CD4-positive, alpha-beta T cell (primary cell): ENCODE measurements at regions not wholly inside any gene's neighbourhood (a gene's known extent, or its start where the extent isn't known, plus 50 kb on each side); places are given as distances from the start of the nearest gene placed in this dataset.

Source experiments
- ATAC-seq: fragments of 200-7000 bp; cut with Tn5 transposase; one replicate; pipeline ENCODE4 v1.10.0; 2022; ENCODE audit warnings: mild to moderate bottlenecking; ENCODE audit not compliant: poor library complexity
- CTCF ChIA-PET: fragments of 350-600 bp; sonication (Branson Sonifier 250); formaldehyde crosslinking; loops from one replicate; lab custom pipeline; 2021; ENCODE audit warnings: antibody characterized with exemption, inconsistent platforms; lab: Charles Lee
- POLR2A ChIA-PET: fragments of 350-600 bp; sonication (Branson Sonifier 250); formaldehyde crosslinking; loops from one replicate; lab custom pipeline; 2021; ENCODE audit warnings: antibody characterized with exemption, inconsistent platforms; lab: Charles Lee
- DNase-seq, 14 experiments: peaks; one replicate each; pipeline ENCODE4 v3.0.0-alpha.2; 2013 to 2020; ENCODE audit warnings: mixed read lengths in 2 of 14
- H3K27ac ChIP-seq, 2 donors: one replicate each; pipeline versions ENCODE4 v1.5.1 to v1.7.0; 2013; ENCODE audit warnings: low read length in 2 of 2, low read depth in 1 of 2, mild to moderate bottlenecking in 1 of 2
- H3K27me3 ChIP-seq, 2 experiments: 1 replicate in 1 of 2; 2 replicates in 1 of 2; pipeline versions ENCODE4 v1.6.1 to v1.7.0; 2013; ENCODE audit warnings: low read length in 2 of 2, control low read depth in 1 of 2, mild to moderate bottlenecking in 1 of 2, moderate library complexity in 1 of 2; ENCODE audit not compliant: insufficient read depth in 2 of 2, control insufficient read depth in 1 of 2
- H3K36me3 ChIP-seq: one replicate; pipeline ENCODE4 v1.6.1; 2013; ENCODE audit warnings: low read length, control low read depth; ENCODE audit not compliant: insufficient read depth
- H3K4me1 ChIP-seq: one replicate; pipeline ENCODE4 v1.6.1; 2013; ENCODE audit warnings: low read length, control low read depth; ENCODE audit not compliant: insufficient read depth
- H3K4me3 ChIP-seq: one replicate; pipeline ENCODE4 v1.5.1; 2013; ENCODE audit warnings: mild to moderate bottlenecking, low read length, moderate library complexity
- H3K9me3 ChIP-seq, 2 experiments: 1 replicate in 1 of 2; 2 replicates in 1 of 2; pipeline versions ENCODE4 v1.6.1 to v1.7.0; 2013; ENCODE audit warnings: low read length in 2 of 2, mild to moderate bottlenecking in 2 of 2, control low read depth in 1 of 2, moderate library complexity in 1 of 2; ENCODE audit not compliant: control insufficient read depth in 1 of 2, insufficient read depth in 1 of 2
- H3K27ac Mint-ChIP-seq: one replicate; pipeline ENCODE4 v1.8.0; 2020; ENCODE audit warnings: mixed read lengths
- H3K27me3 Mint-ChIP-seq: one replicate; pipeline ENCODE4 v1.8.0; 2021; ENCODE audit warnings: mixed read lengths
- H3K36me3 Mint-ChIP-seq: one replicate; pipeline ENCODE4 v1.8.0; 2021; ENCODE audit warnings: low read depth, mixed read lengths
- H3K4me1 Mint-ChIP-seq: one replicate; pipeline ENCODE4 v1.8.0; 2021; ENCODE audit warnings: low read depth, mixed read lengths
- H3K4me3 Mint-ChIP-seq: one replicate; pipeline ENCODE4 v1.8.0; 2020; ENCODE audit warnings: mild to moderate bottlenecking, mixed read lengths
- H3K9me3 Mint-ChIP-seq: one replicate; pipeline ENCODE4 v1.8.0; 2020; ENCODE audit warnings: mixed read lengths
- intact Hi-C, 2 experiments: fragments of 100-400 bp; cut with DNase I in 1 of 2; cut with micrococcal nuclease in 1 of 2; formaldehyde crosslinking; loops; one replicate each; pipeline versions ENCODE4 v1.15.1 to v1.9.0; 2023 to 2025; cut with DNase I, micrococcal nuclease
- TF ChIP-seq, protein P1 (sequence below): fragments of 200-600 bp; IDR thresholded peaks from one replicate; pipeline ENCODE4 v1.8.0; 2022; ENCODE audit warnings: antibody characterized with exemption, mild to moderate bottlenecking

- no peaks in the 10 kb centered on the region for H3K27me3 ChIP-seq
- H3K9me3 ChIP-seq: no peaks in the 10 kb centered on the region
- H3K27ac ChIP-seq: no peak overlapping the region
- Mint-ChIP-seq H3K36me3 (no peaks in the 10 kb centered on the region), H3K4me3 (no peak overlapping the region), H3K27ac (no peak overlapping the region), H3K27me3 (no peaks in the 10 kb centered on the region), H3K4me1 (no peaks in the 10 kb centered on the region), H3K9me3 (peaks cover 2% of the 10 kb centered on the region)
- POLR2A ChIA-PET: no interaction called here
- H3K36me3 ChIP-seq: no peaks in the 10 kb centered on the region
- intact Hi-C loops: no loop called here
- CTCF ChIA-PET: no interaction called here
- TF ChIP-seq, protein P1, sequence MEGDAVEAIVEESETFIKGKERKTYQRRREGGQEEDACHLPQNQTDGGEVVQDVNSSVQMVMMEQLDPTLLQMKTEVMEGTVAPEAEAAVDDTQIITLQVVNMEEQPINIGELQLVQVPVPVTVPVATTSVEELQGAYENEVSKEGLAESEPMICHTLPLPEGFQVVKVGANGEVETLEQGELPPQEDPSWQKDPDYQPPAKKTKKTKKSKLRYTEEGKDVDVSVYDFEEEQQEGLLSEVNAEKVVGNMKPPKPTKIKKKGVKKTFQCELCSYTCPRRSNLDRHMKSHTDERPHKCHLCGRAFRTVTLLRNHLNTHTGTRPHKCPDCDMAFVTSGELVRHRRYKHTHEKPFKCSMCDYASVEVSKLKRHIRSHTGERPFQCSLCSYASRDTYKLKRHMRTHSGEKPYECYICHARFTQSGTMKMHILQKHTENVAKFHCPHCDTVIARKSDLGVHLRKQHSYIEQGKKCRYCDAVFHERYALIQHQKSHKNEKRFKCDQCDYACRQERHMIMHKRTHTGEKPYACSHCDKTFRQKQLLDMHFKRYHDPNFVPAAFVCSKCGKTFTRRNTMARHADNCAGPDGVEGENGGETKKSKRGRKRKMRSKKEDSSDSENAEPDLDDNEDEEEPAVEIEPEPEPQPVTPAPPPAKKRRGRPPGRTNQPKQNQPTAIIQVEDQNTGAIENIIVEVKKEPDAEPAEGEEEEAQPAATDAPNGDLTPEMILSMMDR: no peak
- no peak overlapping the region for H3K4me3 ChIP-seq
- no peaks in the 10 kb centered on the region for H3K4me1 ChIP-seq
- DNase-seq (no peak), ATAC-seq (no peak)
Observed at GRCh38 chrX:3493605-3494004, 147.2 kb upstream of the MXRA5 start.

DNA sequence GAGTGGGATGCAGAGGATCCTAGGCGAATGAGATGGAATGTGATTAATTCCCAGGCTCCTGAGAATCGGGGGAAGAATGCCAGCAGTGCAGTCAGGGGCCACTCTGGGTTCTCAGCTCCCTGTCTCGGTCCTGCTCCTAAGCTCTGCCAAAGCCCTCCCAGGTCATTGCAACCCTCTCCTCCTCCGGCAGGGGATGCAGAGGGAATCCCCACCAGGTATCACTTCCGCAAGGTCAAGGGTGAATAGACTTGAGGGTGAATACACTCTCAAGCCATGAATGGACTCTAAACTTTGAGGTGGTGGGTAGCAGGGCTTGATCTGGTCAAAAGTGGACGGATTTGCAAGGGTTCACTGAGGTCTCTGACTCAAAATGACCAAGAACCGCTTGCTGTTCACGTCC lies 139.3 kb upstream of the MXRA5 start:
- intact Hi-C loops: no loop called here
- no peak overlapping the region for H3K4me3 Mint-ChIP-seq
- no peaks in the 10 kb centered on the region for H3K4me1 ChIP-seq
- no peak overlapping the region for H3K27ac ChIP-seq
- H3K4me1 Mint-ChIP-seq: no peaks in the 10 kb centered on the region
- H3K27ac Mint-ChIP-seq: no peak overlapping the region
- POLR2A ChIA-PET: no interaction called here
- H3K36me3 ChIP-seq: no peaks in the 10 kb centered on the region
- TF ChIP-seq, protein P1: no peak
- H3K4me3 ChIP-seq: no peak overlapping the region
- H3K27me3 ChIP-seq: no peaks in the 10 kb centered on the region
- no peaks in the 10 kb centered on the region for H3K9me3 ChIP-seq
- H3K27me3 Mint-ChIP-seq: no peaks in the 10 kb centered on the region
- H3K36me3 Mint-ChIP-seq: no peaks in the 10 kb centered on the region
- DNase-seq (no peak), ATAC-seq (no peak)
- CTCF ChIA-PET: no interaction called here
- H3K9me3 Mint-ChIP-seq: peaks cover 2% of the 10 kb centered on the region

- Mint-ChIP-seq H3K27me3 (no peaks in the 10 kb centered on the region), H3K36me3 (no peaks in the 10 kb centered on the region), H3K9me3 (peaks cover 2% of the 10 kb centered on the region), H3K27ac (no peak overlapping the region), H3K4me1 (no peaks in the 10 kb centered on the region), H3K4me3 (no peak overlapping the region)
- intact Hi-C loops: no loop called here
- no peaks in the 10 kb centered on the region for H3K4me1 ChIP-seq
- POLR2A ChIA-PET: no interaction called here
- DNase-seq: no peak
- ATAC-seq: no peak
- no peaks in the 10 kb centered on the region for H3K9me3 ChIP-seq
- no peaks in the 10 kb centered on the region for H3K27me3 ChIP-seq
- TF ChIP-seq, protein P1: no peak
- CTCF ChIA-PET: no interaction called here
- no peaks in the 10 kb centered on the region for H3K36me3 ChIP-seq
- H3K27ac ChIP-seq: no peak overlapping the region
- H3K4me3 ChIP-seq: no peak overlapping the region
Observed at GRCh38 chrX:3479026-3479425, 132.6 kb upstream of the MXRA5 start.
